Right lung (tissue), 2 donors: ENCODE measurements at regions not wholly inside any gene's neighbourhood (a gene's known extent, or its start where the extent isn't known, plus 50 kb on each side); places are given as distances from the start of the nearest gene placed in this dataset.
"Not testable (repeated sequence)": the region's sequence is repeated elsewhere in the genome, so short reads cannot be mapped to it uniquely, and the experiment has no call there.

Experiments
- DNase-seq, 2 donors: peaks; one replicate each; pipeline ENCODE4 v3.0.0-alpha.2; 2013

DNA sequence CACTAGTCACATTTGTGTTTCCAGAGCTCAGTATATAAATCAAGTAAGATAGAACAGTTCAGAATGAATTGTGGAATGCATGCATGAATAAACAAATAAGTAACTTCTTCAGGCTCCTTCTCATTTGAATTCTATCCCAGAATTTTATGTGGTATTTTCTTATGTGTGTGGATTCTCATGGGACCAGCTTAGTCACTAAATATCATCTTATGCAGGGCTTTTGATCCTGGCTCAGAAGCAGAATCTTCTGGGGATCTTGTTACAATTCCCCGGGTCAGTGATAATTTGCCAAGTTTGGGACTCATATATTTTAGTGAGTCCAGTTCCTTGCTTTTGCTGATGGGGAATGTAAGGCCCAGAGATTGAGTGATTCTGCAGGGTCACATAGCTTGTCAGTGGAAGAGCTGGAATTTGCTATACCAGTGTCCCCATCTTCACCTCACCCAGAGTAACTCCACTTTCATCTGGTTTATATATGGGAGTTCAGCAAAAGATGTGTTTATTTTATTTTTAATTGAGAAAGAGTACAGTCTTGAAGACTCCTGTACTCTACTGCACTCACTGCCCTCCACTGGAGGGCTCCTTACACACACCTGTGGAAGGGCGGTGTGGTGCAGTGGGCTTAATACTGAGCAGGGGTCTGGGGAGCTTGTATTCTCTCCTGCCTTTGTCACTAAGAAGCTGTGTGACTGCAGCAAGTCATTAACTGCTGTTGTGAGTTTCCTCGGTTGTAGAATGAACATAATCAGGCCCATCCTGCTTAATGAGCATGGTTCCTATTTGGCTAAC, 198.2 kb upstream of the CXorf66 start:
- DNase-seq = no peak

GRCh38 chrX:140157611-140158010, 192.3 kb upstream of the CXorf66 start:
- no peak for DNase-seq

DNA sequence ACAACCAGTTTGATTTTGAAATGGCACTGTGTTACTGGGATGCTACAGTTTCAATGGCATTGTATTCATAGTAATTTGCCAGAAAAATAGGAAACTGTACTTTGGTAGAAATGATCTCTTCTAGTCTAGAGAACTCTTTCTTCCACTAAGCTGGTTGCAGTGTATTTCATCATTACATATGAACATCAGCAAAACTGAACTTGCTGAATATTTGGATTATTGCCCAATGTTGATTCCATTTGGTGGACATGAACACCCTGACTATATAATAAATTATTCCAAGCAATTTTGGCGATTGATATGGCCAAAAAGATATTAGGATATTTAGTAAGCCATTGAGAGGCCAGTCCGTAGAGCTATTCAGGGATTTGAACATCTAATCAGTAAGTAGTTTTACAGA, 191.8 kb upstream of the CXorf66 start:
- DNase-seq = no peak

DNA sequence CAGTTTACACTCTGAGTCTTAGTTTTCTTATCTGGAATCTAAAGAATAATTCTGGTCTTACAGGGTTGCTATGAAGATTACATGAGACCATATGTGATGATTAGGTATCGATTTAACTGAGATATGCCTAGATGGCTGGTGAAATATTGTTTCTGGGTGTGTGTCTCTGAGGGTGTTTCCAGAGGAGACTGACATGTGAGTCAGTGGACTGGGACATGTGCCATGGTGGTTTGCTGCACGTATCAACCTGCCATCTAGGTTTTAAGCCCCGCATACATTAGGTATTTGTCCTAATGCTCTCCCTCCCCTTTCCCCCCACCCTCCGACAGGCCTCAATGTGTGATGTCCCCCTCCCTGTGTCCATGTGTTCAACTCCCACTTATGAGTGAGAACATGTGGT, 186.0 kb upstream of the CXorf66 start:
- no peak for DNase-seq

- DNase-seq = no peak
Measured at GRCh38 chrX:140149761-140150160, 184.4 kb upstream of the CXorf66 start.

- peak; percentile 3 to 19 for DNase-seq
Measured at GRCh38 chrX:140141444-140142029, 176.2 kb upstream of the CXorf66 start.

DNA sequence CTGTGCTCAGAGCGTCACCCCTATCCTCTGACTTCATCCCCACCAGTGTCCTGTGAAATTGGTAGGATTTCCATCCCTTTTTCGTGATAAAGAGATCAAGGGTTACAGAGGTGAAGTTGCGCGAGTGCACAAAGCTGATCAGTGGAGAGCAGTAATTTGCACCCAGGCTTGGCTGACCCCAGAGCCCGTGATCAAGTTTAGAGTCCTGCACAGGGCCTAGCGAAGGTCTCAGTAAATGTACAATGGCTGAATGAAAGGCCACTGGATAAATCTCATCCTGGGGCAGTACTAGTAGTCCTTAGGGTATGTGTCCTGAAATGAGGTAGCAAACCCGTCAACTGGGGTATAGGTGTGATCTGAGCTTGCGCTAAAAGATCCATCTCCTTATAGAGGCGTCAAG, 173.2 kb upstream of the CXorf66 start:
- DNase-seq = not testable (repeated sequence)

GRCh38 chrX:140138065-140138464, 172.7 kb upstream of the CXorf66 start:
- not testable (repeated sequence) for DNase-seq

DNA sequence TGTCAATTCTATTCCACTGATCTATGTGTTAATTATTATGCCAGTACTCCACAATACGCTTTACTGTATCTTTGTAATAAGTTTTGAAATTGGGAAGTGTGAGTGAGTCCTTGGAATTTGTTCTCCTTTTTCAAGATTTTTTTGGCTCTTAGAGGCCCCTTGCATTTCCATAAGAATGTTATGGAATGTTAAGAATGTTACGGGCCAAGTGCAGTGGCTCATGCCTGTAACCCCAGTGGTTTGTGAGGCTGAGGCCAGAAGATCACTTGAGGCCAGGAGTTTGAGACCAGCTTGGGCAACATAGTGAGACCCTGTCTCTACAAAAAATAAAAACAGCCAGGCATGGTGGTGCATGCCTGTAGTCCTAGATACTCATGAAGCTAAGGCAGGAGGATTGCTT, 167.6 kb upstream of the CXorf66 start:
- no peak for DNase-seq

- no peak for DNase-seq
Measured at GRCh38 chrX:140123446-140123845, 158.1 kb upstream of the CXorf66 start.

- DNase-seq = not testable (repeated sequence)
Measured at GRCh38 chrX:140114059-140114458, 148.7 kb upstream of the CXorf66 start.

DNA sequence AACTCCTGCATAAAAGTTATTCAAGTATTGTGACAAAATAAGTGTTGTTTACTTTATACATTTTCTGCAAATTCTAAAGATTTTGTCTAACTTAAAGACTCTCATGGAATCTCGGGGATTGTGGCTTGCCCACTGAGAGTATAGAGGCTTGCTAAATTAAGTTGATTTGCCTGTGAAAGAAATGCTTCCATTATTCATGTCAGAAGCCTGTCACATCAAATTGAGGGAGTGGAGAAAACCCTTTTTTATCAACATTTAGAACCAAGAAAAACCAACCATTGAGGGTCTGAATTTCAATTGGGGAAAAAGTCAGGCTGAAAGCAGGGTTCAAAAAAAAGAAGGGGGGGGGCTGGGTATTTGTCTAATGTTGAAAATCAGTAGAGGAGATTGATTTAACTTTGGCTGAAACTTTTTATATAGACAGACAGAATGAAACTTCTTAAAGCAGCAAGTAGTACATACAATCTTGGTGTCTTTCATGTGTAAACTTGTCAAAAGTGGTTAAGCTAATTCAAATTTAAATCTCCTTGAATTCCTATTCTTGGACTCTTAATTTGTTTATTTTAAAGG, 144.8 kb upstream of the CXorf66 start:
- no peak for DNase-seq

DNA sequence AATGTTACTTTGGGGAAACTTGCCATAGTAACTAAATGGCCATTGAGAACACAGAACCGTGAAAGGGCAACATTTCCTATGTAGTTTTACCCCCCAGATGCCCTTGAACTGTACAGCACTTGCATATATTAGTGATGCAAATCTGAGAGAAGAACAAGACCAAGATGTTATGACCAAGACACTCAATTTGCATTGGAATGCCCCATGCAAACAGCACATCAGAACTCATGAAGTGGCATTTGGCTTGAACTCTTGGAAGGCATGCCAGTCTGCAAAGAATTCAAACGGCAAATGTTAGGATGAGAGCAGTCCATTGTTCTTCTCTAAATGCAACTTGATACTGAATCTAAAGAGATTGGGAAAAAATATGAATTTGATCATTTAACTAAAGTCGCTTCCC, 139.4 kb upstream of the CXorf66 start:
- DNase-seq = no peak

DNA sequence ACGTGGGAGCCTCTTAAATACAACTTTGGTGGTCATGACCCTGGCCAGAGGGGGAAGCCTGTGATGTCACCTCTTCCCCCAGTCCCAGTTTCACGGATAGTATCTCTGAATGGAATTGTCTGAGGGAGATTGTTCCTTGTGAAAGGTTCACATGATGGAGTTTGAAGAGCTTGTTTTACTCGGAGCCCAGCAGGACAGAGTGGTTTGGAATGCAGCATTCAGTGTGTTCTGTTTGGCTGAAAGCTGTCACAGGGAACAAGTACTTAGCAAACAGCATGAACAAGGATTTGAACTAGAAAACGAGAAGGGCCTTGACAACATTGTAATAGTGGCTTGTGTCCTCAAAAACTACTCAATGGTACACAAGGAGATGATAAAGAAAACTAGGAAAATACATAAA, 133.9 kb upstream of the CXorf66 start:
- no peak for DNase-seq

GRCh38 chrX:140092121-140092520, 126.8 kb upstream of the CXorf66 start:
- no peak for DNase-seq

- no peak for DNase-seq
Measured at GRCh38 chrX:140091125-140091886, 126.0 kb upstream of the CXorf66 start.

- DNase-seq = no peak
Measured at GRCh38 chrX:140090800-140091124, 125.4 kb upstream of the CXorf66 start.

- no peak for DNase-seq
Measured at GRCh38 chrX:140088438-140088837, 123.1 kb upstream of the CXorf66 start.

DNA sequence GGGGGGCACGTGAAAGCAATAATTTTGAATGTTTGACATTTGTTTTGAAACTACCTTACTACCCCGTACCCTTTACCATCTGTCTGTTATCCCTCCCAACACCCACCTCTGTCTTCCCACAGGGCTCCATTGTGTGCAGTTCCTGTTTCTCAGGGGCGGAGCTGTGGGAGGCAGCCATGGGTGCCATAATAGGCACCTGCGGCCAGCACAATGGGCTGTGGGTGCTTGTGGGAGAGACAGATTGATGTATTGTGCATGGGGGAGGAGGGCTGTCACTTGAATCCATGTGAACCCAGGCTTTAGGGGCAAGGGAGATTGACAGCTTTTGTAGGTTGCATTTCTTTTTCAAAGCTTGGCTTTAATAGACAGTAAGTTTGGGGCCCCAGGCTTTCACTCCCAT, 122.6 kb upstream of the CXorf66 start:
- no peak for DNase-seq

DNA sequence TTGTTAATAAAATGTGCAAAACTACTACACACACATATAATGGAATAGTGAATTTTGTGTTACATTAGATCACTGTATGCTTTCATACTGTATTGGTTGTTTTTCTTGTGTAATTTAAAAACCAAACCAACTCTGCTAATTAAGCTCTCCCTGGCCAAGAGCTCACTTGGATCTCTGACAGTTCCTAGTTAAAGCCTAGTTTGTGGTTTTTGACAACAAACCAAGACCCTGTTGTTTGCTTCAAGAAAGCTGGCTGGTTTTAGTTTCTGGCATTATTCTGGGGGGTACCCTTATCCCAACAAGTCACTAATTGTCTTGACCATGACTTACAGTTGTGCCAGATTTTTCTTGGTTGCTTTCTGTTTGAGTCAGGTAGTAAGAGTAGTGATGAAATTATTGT, 121.4 kb upstream of the CXorf66 start:
- DNase-seq = no peak

GRCh38 chrX:140074851-140075250, 109.5 kb upstream of the CXorf66 start:
- not testable (repeated sequence) for DNase-seq

- no peak for DNase-seq
Measured at GRCh38 chrX:140071037-140071436, 105.7 kb upstream of the CXorf66 start.
